GM12875 (cell line): ENCODE measurements at regions not wholly inside any gene's neighbourhood (a gene's known extent, or its start where the extent isn't known, plus 50 kb on each side); places are given as distances from the start of the nearest gene placed in this dataset.
"Not testable (repeated sequence)": the region's sequence is repeated elsewhere in the genome, so short reads cannot be mapped to it uniquely, and the experiment has no call there.

Experiments used
- H3K4me3 ChIP-seq: one replicate; pipeline ENCODE4 v1.5.1; 2011; ENCODE audit warnings: low read depth, low read length, control low read depth
- CTCF ChIP-seq: IDR thresholded peaks from 2 replicates; pipeline ENCODE4 v1.5.1; 2011; ENCODE audit warnings: low read depth, mild to moderate bottlenecking, control low read depth, inconsistent platforms, low read length, moderate library complexity, borderline replicate concordance; ENCODE audit not compliant: insufficient read depth

- no peak for TF ChIP-seq CTCF
- peak overlapping the region; percentile 1 for H3K4me3 ChIP-seq
Measured at GRCh38 chr14:105581551-105582341, 55.4 kb downstream of the TMEM121 start.

GRCh38 chr14:105582639-105583038 lies 56.3 kb downstream of the TMEM121 start:
- no peak for TF ChIP-seq CTCF
- no peak overlapping the region for H3K4me3 ChIP-seq

- not testable (repeated sequence) for H3K4me3 ChIP-seq
Measured at GRCh38 chr14:105583914-105584313, 57.5 kb downstream of the TMEM121 start.

- H3K4me3 ChIP-seq: not testable (repeated sequence)
Measured at GRCh38 chr14:105585290-105585689, 58.9 kb downstream of the TMEM121 start.

- not testable (repeated sequence) for H3K4me3 ChIP-seq
- TF ChIP-seq CTCF: peak; percentile 36; the same call in 1 of the 2 replicates
Measured at GRCh38 chr14:105585722-105586121, 59.3 kb downstream of the TMEM121 start.

- not testable (repeated sequence) for H3K4me3 ChIP-seq
Measured at GRCh38 chr14:105586144-105586872, 59.9 kb downstream of the TMEM121 start.

GRCh38 chr14:105587034-105587433 lies 60.7 kb downstream of the TMEM121 start:
- H3K4me3 ChIP-seq: not testable (repeated sequence)

- not testable (repeated sequence) for H3K4me3 ChIP-seq
Measured at GRCh38 chr14:105587482-105588235, 61.3 kb downstream of the TMEM121 start.

- TF ChIP-seq CTCF: no peak
- H3K4me3 ChIP-seq: no peak overlapping the region
Measured at GRCh38 chr14:105588236-105588860, 62.0 kb downstream of the TMEM121 start.
